ENCODE measurements at regions not wholly inside any gene's neighbourhood (a gene's known extent, or its start where the extent isn't known, plus 50 kb on each side); places are given as distances from the start of the nearest gene placed in this dataset.

DNA sequence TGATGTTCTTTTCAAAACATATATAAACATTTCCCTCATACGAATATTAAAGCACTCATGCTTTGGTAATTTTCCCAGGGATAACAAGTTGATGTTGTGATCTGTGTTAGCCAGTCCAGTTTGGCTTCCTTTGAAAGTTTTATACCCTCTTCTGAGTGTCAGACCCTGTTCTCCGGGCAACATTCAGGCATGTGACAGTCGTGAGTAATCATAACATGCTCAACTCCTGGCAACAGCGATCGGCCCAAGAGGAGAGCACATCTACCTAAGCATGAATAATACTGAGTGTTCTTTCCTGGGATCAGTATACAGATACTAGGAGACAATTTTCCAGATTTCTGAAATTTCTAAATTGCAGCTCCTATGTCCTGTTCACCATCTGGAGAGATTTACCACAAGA, 1086.4 kb downstream of the CDH8 start:
- POLR2A ChIA-PET = no interaction called here
- in situ Hi-C loops (cut with MboI) = no loop called here

More for the DNA sequence above, 1086.4 kb downstream of the CDH8 start:
- intact Hi-C loops (cut with micrococcal nuclease; ENCODE audit: unreplicated experiment) = no loop called here
- Histone ChIP-seq H3K9ac (ENCODE audit: control insufficient read depth, insufficient read depth, low read length) (no peak overlapping the region), H3K4me1 (ENCODE audit: control insufficient read depth, insufficient read depth, low read length) (no peaks in the 10 kb centered on the region), H3K4me2 (ENCODE audit: control insufficient read depth, insufficient read depth) (no peak overlapping the region), H3K27ac (ENCODE audit: control insufficient read depth, insufficient read depth) (no peak overlapping the region), H3K36me3 (ENCODE audit: control insufficient read depth in 2 of 2, insufficient read depth in 2 of 2, low read length in 1 of 2) (no peaks in the 10 kb centered on the region), H4K20me1 (ENCODE audit: control insufficient read depth, insufficient read depth) (no peaks in the 10 kb centered on the region), H3K4me3 (no peak overlapping the region), H3K79me2 (ENCODE audit: control insufficient read depth, insufficient read depth, low read length) (no peaks in the 10 kb centered on the region), H3K27me3 (replicated peaks in 1 of 2; ENCODE audit: control insufficient read depth in 2 of 2, insufficient read depth in 2 of 2, low read length in 1 of 2) (no peaks in the 10 kb centered on the region), H2AFZ (ENCODE audit: control insufficient read depth, low read depth, low read length) (no peak overlapping the region), H3K9me3 (replicated peaks; ENCODE audit: control insufficient read depth, insufficient read depth, low read length) (no peaks in the 10 kb centered on the region)
- CTCF ChIA-PET = no interaction called here
- no TSS peak for BruUV-seq (replicated peaks)
- RAD21 ChIA-PET (ENCODE audit: unreplicated experiment) = no interaction called here
- TF ChIP-seq ESRRA (IDR thresholded peaks at IDR 0.05; ENCODE audit: low read length) (no peak), CREM (IDR thresholded peaks at IDR 0.05; ENCODE audit: low read depth) (no peak), HDAC2 (IDR thresholded peaks at IDR 0.05) (no peak), EZH2 (IDR thresholded peaks at IDR 0.05; ENCODE audit: borderline replicate concordance, control insufficient read depth, low read depth, low read length) (no peak), ATF7 (IDR thresholded peaks at IDR 0.05; ENCODE audit: low read depth) (no peak), YBX1 (IDR thresholded peaks at IDR 0.05) (no peak)
- TF ChIP-seq, protein P1, sequence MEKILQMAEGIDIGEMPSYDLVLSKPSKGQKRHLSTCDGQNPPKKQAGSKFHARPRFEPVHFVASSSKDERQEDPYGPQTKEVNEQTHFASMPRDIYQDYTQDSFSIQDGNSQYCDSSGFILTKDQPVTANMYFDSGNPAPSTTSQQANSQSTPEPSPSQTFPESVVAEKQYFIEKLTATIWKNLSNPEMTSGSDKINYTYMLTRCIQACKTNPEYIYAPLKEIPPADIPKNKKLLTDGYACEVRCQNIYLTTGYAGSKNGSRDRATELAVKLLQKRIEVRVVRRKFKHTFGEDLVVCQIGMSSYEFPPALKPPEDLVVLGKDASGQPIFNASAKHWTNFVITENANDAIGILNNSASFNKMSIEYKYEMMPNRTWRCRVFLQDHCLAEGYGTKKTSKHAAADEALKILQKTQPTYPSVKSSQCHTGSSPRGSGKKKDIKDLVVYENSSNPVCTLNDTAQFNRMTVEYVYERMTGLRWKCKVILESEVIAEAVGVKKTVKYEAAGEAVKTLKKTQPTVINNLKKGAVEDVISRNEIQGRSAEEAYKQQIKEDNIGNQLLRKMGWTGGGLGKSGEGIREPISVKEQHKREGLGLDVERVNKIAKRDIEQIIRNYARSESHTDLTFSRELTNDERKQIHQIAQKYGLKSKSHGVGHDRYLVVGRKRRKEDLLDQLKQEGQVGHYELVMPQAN (conservative IDR thresholded peaks at IDR 0.05) = no peak
- TF ChIP-seq, protein P2, sequence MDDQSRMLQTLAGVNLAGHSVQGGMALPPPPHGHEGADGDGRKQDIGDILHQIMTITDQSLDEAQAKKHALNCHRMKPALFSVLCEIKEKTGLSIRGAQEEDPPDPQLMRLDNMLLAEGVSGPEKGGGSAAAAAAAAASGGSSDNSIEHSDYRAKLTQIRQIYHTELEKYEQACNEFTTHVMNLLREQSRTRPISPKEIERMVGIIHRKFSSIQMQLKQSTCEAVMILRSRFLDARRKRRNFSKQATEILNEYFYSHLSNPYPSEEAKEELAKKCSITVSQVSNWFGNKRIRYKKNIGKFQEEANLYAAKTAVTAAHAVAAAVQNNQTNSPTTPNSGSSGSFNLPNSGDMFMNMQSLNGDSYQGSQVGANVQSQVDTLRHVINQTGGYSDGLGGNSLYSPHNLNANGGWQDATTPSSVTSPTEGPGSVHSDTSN (IDR thresholded peaks at IDR 0.05; ENCODE audit: insufficient replicate concordance, low read depth, low read length) = no peak
- no peak for FAIRE-seq
- SMC1A ChIA-PET (ENCODE audit: uncharacterized antibody, unreplicated experiment) = no interaction called here
- ATAC-seq = no peak
- WGBS (ENCODE audit: insufficient coverage, insufficient replicate concordance, low lambda C conversion rate, missing lambda C conversion rate) = 11% methylated on average over 5 of the region's 5 CpGs
- no peak for DNase-seq (ENCODE audit: low read depth, low spot score)
